ENCODE measurements at regions not wholly inside any gene's neighbourhood (a gene's known extent, or its start where the extent isn't known, plus 50 kb on each side); places are given as distances from the start of the nearest gene placed in this dataset.

GRCh38 chr5:30845194-30845593 is 348.3 kb upstream of the CDH6 start:
- no peak for DNase-seq

- no peak for DNase-seq
Observed at GRCh38 chr5:30843541-30843940, 349.9 kb upstream of the CDH6 start.

- DNase-seq, result no peak
Observed at GRCh38 chr5:30839956-30840355, 353.5 kb upstream of the CDH6 start.

- no peak for DNase-seq
Observed at GRCh38 chr5:30838936-30839496, 354.5 kb upstream of the CDH6 start.

- DNase-seq, result no peak
Observed at GRCh38 chr5:30832519-30832918, 361.0 kb upstream of the CDH6 start.

GRCh38 chr5:30831605-30832004 is 361.9 kb upstream of the CDH6 start:
- no peak for DNase-seq

- no peak for DNase-seq
Observed at GRCh38 chr5:30831123-30831522, 362.4 kb upstream of the CDH6 start.

- no peak for DNase-seq
Observed at GRCh38 chr5:30811298-30811697, 382.2 kb upstream of the CDH6 start.

GRCh38 chr5:30809933-30810332 is 383.6 kb upstream of the CDH6 start:
- no peak for DNase-seq

- DNase-seq, result no peak
Observed at GRCh38 chr5:30808996-30809395, 384.5 kb upstream of the CDH6 start.

GRCh38 chr5:30804739-30805505 is 388.6 kb upstream of the CDH6 start:
- no peak for DNase-seq

GRCh38 chr5:30802961-30803705 is 390.4 kb upstream of the CDH6 start:
- DNase-seq, result no peak

GRCh38 chr5:30781643-30782042 is 411.8 kb upstream of the CDH6 start:
- no peak for DNase-seq

GRCh38 chr5:30768056-30768690 is 425.3 kb upstream of the CDH6 start:
- DNase-seq, result no peak

GRCh38 chr5:30765706-30766105 is 427.8 kb upstream of the CDH6 start:
- no peak for DNase-seq

GRCh38 chr5:30765227-30765626 is 428.3 kb upstream of the CDH6 start:
- no peak for DNase-seq

GRCh38 chr5:30764704-30765103 is 428.8 kb upstream of the CDH6 start:
- DNase-seq, result no peak

- no peak for DNase-seq
Observed at GRCh38 chr5:30759731-30760130, 433.8 kb upstream of the CDH6 start.

GRCh38 chr5:30752015-30752414 is 441.5 kb upstream of the CDH6 start:
- DNase-seq, result no peak

GRCh38 chr5:30749971-30750370 is 443.5 kb upstream of the CDH6 start:
- no peak for DNase-seq

- DNase-seq, result no peak
Observed at GRCh38 chr5:30747412-30747811, 446.1 kb upstream of the CDH6 start.

GRCh38 chr5:30736669-30737068 is 456.8 kb upstream of the CDH6 start:
- no peak for DNase-seq

- DNase-seq, result no peak
Observed at GRCh38 chr5:30734118-30734517, 459.4 kb upstream of the CDH6 start.

- no peak for DNase-seq
Observed at GRCh38 chr5:30725073-30725472, 468.4 kb upstream of the CDH6 start.

Data from CD4-positive, alpha-beta T cell treated with Interleukin-17A for 1 hour (primary cell).